ENCODE measurements at regions not wholly inside any gene's neighbourhood (a gene's known extent, or its start where the extent isn't known, plus 50 kb on each side); places are given as distances from the start of the nearest gene placed in this dataset.

GRCh38 chrX:15983034-15983433 lies 128.4 kb upstream of the AP1S2 start:
- DNase-seq (ENCODE audit: low read depth in 2 of 2) = no peak

- no peak for DNase-seq (ENCODE audit: low read depth in 2 of 2)
Observed at GRCh38 chrX:15977644-15978043, 123.0 kb upstream of the AP1S2 start.

DNA sequence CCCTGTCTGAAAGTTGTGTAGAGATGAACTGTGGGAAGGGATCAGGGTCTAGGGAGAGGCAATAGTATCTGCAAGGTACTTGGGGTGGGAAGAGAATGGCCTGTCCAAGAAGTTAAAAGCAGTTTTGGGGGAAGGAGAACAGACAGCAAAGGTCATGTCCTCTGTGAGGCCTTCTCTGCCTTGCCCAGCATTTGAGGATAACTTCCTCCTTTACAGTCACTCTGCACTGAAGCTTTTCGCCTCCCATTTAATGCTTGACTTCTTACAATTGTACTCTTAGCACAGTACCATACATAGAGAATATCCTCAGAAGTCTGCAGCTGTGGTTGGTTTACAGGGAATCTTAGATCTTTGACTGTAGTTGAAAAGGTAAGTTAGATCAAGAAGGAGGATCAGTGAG lies 121.8 kb upstream of the AP1S2 start:
- no peak for DNase-seq (ENCODE audit: low read depth in 2 of 2)

DNA sequence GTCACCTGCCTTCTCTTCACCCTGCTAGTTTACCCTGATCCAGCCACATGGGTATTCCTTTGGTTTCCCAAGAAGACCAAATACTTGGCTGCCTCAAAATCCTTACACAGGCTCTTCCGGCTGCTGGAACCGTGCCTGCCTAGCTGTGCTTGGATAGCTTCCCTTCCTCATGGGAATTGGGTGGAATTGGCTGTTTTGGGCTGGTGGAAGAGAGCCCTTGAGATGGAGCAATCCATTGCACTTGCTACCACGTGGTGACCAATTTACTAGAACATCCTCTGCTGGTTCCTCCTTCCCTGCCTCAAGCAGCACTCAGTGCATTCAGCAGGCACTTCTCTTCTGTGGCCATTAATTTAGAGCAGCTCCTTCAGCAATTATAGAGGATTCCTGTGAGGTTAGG lies 119.3 kb upstream of the AP1S2 start:
- DNase-seq (ENCODE audit: low read depth in 2 of 2) = no peak

GRCh38 chrX:15973299-15973698 lies 118.7 kb upstream of the AP1S2 start:
- no peak for DNase-seq (ENCODE audit: low read depth in 2 of 2)

- no peak for DNase-seq (ENCODE audit: low read depth in 2 of 2)
Observed at GRCh38 chrX:15971696-15972095, 117.1 kb upstream of the AP1S2 start.

DNA sequence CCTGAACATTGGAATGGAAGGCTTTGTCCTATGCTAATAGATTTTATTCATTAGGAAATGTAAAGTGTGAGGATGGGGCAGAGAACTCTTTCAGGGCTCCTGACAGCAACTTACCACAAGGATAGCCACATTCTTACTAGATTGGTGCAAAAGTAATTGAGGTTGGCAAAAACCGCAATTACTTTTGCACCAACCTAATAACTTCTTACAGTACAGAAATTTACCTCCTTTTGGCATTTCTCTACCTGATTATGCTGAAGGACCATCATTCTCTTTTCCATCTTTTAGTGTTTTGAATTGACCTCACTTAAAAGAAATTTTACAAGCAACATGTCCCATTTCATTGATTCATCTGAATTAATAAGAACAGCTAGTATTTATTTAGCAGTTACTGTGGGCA lies 109.2 kb upstream of the AP1S2 start:
- DNase-seq (ENCODE audit: low read depth in 2 of 2) = no peak

DNA sequence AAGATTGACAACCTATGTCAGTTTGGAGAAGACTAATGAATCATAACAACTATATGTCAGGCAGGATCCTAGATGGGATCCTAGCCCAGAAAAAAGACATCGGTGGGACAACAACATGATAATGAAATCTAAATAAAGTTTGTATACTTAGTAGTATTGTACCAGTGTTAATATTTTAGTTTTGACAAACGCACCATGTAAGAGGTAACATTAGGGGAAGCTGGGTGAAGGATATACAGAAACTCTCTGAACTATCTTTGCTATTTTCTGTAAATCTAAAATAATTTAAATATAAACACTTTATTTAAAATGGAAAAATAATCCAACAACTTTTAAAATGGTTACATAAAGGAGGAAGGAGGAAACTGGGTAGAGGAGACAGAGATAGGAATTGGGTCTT lies 105.6 kb upstream of the AP1S2 start:
- no peak for DNase-seq (ENCODE audit: low read depth in 2 of 2)

- DNase-seq (ENCODE audit: low read depth in 2 of 2) = no peak
Observed at GRCh38 chrX:15956681-15957080, 102.1 kb upstream of the AP1S2 start.

- no peak for DNase-seq (ENCODE audit: low read depth in 2 of 2)
Observed at GRCh38 chrX:15953801-15954200, 99.2 kb upstream of the AP1S2 start.

- DNase-seq (ENCODE audit: low read depth in 2 of 2) = no peak
Observed at GRCh38 chrX:15952212-15952611, 97.6 kb upstream of the AP1S2 start.

- DNase-seq (ENCODE audit: low read depth in 2 of 2) = no peak
Observed at GRCh38 chrX:15948318-15948660, 93.7 kb upstream of the AP1S2 start.

DNA sequence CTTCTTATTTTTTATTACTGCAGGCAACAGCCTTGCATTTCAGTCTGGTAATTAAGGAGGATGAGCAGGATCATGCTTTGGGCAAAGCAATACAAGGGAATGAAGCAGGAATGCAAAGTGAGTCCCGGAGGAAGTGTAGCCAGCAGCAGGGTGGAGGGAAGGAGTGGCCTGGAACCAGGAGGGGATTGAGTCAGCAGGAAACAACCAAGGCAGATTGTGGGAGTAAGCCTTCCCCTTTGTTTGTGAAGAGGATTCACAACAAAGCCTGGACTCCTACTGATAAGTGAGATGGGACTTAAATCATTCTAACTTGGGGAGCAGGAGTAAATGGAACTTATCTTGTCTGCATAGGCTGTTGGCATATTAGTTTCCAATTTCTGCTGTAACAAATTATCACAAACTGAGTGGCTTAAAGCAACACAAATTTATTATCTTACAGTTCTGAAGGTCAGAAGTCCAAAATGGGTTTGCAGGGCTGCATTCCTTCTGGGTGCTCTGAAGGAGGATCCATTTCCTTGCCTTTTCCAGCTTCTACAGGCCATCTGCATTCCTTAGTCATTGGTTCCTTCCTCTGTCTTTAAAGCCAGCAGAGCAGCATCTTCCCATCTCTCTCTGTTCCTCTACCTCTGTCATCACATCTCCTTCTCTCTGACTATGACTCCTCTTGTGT lies 93.2 kb upstream of the AP1S2 start:
- DNase-seq (ENCODE audit: low read depth in 2 of 2) = no peak

GRCh38 chrX:15946783-15947580 lies 92.4 kb upstream of the AP1S2 start:
- DNase-seq (ENCODE audit: low read depth in 2 of 2) = no peak

DNA sequence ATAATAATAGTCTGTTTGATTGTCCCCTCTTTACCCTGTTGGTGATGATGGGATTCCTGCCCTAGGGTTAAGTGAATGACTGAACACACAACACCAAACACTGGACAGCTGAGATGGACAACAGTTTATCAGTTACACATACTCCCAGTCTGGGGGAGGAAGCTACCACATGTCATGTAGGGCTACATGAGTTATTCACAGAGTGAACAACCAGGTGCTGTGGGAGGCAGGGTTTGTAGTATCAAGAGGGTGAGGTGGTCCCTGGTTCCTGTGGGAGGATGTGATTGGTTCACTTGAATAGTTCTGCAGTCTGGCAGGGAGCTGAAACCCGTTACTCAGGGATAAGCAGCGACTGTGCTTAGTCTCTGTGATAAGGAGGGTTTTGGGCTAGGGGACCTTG lies 88.8 kb upstream of the AP1S2 start:
- no peak for DNase-seq (ENCODE audit: low read depth in 2 of 2)

GRCh38 chrX:15942307-15942706 lies 87.7 kb upstream of the AP1S2 start:
- DNase-seq (ENCODE audit: low read depth in 2 of 2) = no peak

DNA sequence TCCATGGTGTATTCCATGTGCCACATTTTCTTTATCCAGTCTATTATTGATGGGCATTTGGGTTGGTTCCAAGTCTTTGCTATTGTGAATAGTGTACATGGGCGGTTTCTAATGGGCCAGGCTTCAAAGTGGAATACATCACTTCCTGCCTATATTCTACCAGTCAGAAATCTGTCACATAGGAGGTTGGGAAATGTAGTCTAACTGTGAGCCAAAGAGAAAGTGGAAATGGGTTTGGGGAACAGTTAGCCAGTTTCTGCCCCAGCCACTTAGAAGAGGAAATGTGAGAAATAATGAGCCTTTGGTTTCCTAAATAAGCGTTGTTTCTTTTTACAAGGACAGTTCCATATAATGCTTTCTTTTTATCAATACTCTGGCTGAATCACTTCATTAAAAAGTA lies 85.1 kb upstream of the AP1S2 start:
- no peak for DNase-seq (ENCODE audit: low read depth in 2 of 2)

GRCh38 chrX:15938072-15938471 lies 83.5 kb upstream of the AP1S2 start:
- DNase-seq (ENCODE audit: low read depth in 2 of 2) = no peak

GRCh38 chrX:15931362-15931761 lies 76.7 kb upstream of the AP1S2 start:
- DNase-seq (ENCODE audit: low read depth in 2 of 2) = no peak

- no peak for DNase-seq (ENCODE audit: low read depth in 2 of 2)
Observed at GRCh38 chrX:15930585-15930984, 76.0 kb upstream of the AP1S2 start.

GRCh38 chrX:15929194-15929593 lies 74.6 kb upstream of the AP1S2 start:
- no peak for DNase-seq (ENCODE audit: low read depth in 2 of 2)

DNA sequence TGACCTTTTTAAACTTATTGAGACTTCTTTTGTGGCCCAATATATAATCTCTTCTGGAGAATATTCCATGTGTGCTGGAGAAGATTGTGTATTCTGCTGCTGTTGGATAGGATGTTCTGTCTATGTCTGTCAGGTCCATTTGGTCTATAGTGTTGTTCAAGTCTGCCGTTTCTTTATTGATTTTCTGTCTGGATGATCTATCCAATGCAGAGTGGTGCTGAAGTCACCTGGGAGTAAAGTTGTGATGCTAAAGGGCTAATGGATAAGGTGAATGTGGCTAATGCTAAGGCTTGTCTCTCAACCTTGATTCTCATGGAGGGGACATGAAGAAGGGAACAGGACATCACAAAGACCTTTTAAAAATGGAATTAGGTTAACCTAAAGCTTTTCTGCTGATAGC lies 72.0 kb upstream of the AP1S2 start:
- no peak for DNase-seq (ENCODE audit: low read depth in 2 of 2)

GRCh38 chrX:15918003-15918402 lies 63.4 kb upstream of the AP1S2 start:
- no peak for DNase-seq (ENCODE audit: low read depth in 2 of 2)

- DNase-seq (ENCODE audit: low read depth in 2 of 2) = no peak
Observed at GRCh38 chrX:15916704-15917084, 62.1 kb upstream of the AP1S2 start.
